GM18520 (cell line): ENCODE measurements at regions not wholly inside any gene's neighbourhood (a gene's known extent, or its start where the extent isn't known, plus 50 kb on each side); places are given as distances from the start of the nearest gene placed in this dataset.

Experiments used
- ATAC-seq: cut with Tn5 transposase; IDR thresholded peaks from one replicate; pipeline ENCODE4 v1.9.1; 2021; ENCODE audit not compliant: unreplicated experiment

DNA sequence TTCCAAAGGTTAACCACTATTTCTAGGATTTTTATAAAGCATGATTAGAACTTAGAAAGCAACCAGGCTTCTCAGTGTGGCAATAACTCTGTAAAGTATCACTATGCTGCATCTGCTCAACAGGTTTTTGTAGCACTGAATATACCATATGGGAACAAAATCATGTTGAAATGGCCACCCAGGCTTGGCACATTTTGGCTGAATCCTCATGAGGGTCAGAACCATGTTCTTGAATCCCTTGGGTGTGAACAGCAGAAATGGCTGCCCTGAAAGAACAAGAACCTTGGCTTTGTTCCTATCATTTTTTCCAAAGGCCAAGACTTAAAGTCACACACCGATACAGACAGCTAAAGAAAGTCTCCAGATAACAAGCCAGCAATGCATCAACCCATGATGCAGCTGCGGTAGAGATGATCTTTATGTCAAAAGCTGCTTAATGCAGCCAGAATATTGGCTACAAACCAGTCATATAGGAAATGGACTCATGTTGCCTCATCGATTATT, 283.0 kb upstream of the NOX3 start:
- ATAC-seq = no peak

DNA sequence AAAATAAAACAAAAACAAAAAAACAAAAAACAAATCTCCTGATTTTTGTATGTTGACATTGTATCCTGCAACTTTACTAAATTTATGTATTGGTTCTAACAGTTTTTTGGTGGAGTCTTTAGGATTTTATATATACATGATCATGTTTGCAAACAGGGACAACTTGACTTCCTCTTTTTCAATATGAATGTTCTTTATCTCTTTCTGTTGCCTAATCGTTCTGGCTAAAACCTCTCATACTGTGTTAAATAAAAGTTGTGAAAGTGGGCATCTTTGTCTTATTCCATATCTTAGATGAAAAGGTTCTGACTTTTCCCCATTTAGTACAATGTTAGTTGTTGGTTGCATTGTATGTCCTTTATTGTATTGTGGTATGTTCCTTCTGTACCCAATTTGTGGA, 261.7 kb upstream of the NOX3 start:
- no peak for ATAC-seq

DNA sequence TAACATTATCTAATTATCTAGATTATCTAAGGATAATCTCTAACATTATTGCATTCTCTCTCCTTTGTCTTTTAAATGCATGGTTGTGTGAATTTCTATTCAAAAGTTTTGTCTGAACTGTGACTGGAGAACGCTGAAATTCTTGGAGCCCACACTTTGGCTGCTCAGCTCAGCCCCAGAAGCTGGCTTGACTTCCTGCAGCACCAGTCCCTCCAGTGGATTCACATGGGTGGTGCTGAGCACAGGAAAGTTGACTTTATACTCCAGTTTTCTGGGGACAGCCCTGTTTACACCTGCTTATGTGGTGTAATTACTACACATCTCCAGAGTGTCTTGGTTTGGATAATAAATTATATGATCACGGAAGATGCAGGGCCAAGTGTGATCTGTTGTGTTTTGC, 255.1 kb upstream of the NOX3 start:
- ATAC-seq = no peak

DNA sequence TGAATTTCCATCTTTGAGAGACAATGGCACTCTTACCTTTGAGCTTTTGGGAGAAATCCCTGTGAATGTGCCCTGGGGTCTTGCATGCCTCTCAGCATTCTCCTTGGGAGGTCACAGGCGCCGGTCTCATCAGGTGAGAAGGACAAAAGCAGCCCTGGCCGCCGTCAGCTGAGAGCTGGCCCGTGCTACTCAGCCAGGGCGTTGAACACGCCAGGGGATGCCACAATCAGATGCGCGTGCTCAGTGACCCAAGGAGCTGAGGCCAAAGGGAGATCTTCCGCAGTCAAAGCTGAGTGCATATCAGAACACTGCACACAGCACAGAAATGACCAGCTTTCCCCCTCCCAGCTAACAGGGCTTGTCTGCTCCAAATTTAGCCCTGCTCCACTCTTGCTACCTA, 253.6 kb upstream of the NOX3 start:
- ATAC-seq = no peak

DNA sequence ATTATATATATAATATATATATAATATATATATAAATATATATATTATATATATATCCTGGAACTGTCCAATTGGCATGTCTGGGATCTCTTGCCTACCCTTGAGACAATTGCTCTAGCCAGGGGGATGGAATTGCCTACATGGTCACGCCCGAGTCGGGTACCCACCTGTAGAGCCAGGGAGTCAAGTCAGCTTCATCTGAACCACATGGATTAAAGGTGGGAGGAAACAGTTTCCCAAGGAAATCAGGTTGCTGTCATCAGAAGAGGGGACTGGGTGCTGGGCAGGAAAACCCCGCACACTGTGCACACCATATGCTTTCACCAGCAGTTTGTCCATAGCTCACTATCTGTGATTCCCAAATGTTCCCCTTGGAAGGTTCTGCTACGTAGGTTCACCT, 252.5 kb upstream of the NOX3 start:
- no peak for ATAC-seq

DNA sequence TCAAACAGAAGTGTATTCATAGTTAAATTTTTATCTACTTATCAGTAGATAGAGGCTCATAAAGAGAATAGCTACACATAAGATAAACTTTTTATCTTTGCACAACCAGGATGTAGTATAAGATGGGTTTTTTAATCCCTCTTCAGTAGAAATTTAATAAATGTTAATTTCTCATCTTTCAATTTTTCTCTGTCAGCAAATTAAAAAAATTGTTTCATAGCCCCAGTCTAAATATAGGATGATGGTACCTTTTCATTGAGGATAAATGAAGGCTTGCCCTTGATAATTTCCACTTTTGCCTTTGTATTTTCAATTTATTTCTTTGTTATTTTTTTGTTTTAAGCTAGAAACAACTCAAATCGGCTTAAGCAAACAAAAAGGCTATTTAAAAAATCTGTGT, 251.2 kb upstream of the NOX3 start:
- no peak for ATAC-seq

DNA sequence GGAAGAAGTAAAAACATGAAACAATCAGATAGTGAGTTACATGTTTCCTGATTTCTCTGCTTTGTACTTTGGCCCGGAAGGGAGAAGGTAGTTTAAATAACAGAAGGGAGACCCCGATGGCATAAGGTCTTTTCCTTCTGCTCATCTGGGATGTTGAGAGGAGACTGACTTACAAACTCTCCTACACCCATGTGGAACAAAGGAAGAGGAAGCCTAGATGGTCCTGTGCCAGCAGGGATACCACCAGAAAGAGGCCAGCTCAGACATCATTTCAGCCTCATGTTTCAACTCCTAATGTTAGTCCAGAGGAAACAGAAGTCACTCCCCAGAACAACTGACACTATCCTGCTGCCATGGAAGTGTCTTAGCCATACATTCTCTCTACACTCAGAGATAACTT, 250.7 kb upstream of the NOX3 start:
- ATAC-seq = no peak

DNA sequence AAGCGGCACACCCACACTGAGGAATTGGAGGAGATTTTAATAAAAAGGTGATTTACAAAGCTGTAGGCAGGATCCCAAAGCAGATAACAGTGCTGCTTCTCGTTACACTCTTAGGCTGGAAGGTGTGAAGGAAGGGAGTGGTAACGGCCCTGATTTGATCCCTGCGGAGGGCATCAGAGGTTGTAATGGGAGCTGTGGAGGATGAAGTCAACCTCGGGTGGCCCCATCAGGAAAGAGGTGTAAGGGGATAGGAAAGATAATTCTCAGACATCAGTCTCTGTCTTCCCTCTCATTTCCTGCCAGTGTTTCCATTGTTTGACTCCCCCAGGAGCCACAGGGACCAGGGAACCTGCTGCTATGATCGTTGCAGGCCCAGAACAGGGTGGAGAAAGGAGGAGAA, 245.7 kb upstream of the NOX3 start:
- no peak for ATAC-seq

DNA sequence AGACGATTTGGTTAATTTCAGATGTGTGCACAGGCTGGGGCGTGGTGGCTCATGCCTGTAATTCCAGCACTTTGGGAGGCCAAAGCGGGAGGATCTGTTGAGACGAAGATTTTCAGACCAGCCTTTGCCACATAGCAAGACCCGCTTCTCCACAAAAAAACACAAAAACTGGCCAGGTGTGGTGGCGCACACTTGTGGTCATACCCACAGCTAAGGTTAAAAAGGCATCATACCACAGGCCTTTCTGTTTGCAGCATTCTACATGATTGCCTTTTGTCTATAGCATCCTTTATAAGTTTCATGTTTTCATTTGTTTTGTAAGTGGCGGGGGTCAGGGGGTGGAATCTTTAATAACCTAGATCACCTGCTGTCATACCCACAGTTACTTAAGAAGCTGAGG, 239.9 kb upstream of the NOX3 start:
- ATAC-seq = no peak

DNA sequence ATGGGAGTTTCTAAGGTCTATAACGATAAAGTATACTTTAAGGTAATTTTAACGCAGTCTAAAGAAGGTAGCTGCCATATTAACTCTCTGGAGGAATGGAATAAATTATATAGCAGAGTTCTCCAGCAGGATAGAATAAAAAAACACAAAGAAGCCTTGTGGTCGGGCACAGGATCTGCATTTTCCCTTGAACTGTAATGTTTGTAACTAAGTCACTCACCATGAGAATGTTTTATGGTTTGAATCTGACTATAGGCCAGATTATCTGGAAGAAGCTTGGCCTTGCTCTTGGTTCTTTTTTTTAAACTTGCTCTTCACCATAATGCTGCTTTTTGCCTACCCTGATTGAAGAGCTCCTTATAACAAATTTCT, 238.8 kb upstream of the NOX3 start:
- no peak for ATAC-seq

DNA sequence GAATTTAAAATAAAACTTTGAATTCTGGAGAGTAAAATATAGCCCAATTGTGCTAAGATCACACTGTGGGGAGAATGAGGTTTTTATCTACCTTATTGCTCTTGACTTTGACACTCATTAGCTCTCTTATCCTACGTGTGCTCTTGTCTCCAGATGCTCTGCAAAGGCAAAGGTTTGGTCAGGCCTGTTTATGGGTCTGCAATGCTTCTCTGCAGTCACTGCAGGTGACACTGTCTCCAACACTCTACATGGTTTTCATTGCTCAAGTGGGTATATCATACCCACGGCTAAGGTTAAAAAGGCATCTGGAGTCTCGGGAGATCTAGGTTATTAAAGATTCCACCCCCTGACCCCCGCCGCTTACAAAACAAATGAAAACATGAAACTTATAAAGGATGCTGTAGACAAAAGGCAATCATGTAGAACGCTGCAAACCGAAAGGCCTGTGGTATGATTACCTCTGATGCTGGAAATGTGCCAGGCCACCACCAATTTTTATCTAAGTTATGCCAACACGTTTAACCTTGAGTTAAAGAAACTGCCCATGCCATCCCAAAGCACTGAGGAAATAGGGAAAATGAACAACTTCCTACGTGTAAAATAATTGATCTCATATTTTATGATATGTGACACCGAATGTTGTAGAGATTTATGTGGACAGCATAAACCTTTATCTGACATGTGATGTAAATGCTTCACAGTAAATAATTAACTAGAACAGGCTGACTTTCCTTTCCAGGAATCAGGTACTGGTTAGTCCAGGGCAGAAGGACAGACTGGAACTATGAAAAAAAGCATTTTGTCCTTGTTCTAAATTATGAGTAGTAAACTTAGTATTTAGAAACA, 238.2 kb upstream of the NOX3 start:
- ATAC-seq = no peak

DNA sequence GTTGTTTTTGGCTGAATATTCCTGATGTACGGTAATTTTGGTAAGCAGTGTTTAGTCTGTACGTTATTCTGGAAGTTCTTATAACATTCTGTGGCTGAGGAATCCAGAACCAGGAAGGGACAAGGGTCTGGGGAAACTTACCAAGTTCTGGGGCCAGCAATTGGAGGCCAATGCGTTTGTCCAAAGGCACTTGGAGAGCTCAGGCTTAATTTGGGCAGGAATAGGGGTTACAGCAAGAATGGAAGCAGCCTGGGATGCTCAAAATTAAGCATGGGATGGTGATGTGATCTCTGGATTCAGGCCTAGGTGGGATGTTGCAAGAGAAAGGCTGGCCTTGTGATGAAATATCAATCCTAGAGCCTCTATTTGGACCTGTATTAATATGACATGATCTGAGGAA, 235.2 kb upstream of the NOX3 start:
- ATAC-seq = no peak

DNA sequence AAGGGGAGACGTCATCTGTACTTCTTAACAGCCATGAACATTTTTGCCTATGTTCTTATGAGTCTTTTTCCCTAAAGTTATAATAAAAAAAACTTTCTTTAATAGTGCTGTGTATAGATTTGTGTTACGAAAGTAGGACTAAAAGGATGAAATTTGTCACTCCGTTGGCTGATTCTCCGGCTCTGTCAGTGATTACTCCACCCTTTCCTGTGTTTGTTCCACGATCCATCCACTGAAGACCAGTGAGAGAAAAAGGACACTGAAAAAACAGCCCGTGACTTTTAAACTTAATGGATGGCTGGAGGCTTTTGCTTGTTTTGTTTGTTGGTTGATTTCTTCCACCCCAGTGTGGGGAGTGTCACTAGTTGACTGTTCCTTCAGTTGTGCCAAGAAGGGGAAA, 232.0 kb upstream of the NOX3 start:
- ATAC-seq = no peak

DNA sequence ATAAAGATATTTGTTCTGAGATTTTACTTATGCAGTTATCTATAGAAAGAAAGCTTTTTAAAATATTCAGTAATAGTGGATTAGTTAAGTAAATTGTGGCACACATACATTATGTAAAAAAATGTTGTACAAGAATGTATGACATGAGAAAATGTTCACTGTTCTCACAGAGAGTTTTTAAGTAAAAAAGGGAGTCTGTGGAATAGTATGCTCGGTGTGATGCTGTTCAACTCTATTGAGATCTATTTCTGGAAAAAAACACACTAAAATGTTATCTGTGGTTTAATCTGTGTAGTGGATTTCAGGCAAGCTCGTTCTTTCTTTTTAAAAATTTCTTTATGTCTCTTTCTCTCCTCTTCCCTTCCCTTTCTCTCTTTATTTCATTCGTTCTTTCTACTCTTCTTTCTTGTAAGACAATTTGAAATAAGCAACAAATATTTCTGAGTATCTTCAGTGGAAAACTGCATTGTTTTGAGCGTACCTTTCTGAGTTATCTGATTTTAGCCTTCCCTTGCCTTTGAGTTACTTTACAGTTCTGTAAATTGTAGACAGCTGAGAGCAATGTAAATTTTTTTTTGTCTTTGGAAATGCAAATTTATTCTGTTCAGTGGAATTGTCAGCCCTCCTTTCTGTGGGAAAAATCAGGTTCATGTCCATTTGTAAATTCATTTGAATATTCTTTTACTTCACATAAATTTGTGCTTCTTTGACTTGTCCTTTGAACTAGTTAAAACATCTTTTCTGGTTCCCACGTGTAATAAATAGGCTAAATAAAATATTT, 229.0 kb upstream of the NOX3 start:
- no peak for ATAC-seq

DNA sequence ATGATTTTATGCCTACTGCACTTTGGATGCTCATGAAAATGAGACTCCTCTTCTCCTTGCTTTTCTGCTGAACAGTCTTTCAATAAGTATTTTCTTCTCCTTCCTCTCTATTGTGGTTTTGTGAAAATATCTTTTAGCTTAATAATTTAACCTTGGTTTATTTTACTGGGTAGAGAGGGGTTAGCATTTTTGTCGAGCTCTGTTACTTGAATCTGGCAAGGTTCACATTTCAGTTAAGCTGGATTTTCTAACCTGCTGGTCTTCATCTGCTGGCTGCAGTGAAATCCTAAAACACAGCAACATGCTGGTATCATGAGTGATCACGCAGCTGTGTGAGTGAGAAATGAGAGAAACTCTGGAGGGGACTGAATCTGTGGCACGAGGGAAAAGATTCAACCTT, 222.7 kb upstream of the NOX3 start:
- no peak for ATAC-seq

DNA sequence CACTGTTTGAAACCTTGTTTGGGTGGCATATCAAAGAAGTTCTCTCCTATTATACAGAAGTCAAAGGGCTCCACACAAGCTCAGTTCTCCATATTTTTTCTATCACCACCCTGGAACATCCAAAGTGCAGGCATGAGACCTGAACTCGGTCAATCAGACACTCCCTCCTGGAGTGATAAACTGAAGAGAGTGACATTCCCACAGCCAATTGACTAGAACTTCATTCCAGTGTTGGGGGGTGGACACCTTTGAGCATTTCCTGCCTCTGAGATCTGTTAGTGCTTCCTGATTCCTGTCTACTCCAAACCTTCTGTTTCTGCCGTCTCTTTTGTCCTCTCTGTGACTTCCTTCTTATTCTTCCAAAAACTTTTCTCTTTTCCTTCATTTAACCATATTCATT, 220.7 kb upstream of the NOX3 start:
- ATAC-seq = no peak

DNA sequence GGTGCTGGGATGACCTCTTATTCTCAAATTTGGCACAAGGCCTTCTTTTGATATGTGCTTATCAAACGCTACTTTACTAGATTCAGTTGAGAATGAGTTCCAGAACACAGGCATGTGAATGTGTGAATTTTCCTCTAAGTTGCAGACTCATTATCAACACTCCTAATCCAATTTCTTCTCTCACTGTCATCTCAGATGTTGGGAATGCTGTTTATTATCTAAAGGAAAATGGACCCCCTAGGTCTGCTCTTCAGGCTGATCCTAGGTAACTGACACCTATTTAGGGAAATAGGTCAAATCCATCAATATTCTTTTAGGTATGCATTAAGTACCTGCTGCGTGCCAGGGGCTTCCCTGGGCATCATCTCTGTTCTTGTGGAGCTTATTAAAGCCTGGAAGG, 215.0 kb upstream of the NOX3 start:
- ATAC-seq = no peak

DNA sequence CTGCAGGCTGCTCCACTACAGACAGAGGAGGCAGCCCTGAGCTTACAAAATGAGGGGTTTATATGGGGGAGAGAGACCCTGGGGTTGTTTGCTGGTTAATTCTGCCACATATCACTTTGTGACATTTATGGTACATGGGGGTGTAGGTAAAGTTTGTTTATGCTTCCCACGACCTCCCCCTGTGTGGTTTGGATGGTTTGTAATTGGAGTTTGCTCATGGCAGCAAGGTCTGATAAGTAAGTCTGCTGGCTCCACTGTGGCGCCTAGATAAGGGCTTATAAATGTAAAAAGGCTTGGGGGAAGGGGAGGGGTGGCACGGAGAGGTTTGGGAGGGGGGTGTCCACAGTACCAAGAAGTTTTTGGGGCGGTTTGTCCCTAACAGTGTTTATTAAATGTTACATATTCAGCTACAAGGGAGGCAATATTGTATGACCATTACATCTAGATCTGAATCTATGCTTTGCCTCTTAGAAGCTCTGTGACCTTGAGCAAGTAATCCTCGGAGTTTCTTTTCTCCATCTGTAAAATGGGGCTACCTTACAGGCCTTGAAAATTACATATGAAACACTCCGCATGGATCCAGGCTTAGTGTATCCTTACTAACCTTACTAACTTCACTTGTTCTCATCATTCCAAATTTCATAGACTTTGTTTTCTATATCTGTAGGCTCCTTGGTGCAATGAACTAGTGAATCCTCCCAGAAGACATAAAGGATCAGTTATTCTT, 204.8 kb upstream of the NOX3 start:
- no peak for ATAC-seq

DNA sequence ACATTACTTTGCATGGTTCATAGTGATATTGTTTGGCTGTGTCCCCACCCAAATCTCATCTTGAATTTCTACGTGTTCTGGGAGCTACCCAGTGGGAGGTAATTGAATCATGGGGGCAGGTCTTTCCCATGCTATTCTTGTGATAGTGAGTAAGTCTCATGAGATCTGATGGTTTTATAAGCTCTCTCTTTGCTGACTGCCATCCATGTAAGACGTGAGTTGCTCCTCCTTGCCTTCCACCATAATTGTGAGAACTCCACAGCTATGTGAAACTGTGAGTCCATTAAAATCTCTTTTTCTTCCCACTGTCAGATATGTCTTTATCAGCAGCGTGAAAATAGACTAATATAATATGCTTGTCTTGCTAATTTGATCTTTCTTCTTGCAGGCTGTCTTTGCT, 200.4 kb upstream of the NOX3 start:
- no peak for ATAC-seq

DNA sequence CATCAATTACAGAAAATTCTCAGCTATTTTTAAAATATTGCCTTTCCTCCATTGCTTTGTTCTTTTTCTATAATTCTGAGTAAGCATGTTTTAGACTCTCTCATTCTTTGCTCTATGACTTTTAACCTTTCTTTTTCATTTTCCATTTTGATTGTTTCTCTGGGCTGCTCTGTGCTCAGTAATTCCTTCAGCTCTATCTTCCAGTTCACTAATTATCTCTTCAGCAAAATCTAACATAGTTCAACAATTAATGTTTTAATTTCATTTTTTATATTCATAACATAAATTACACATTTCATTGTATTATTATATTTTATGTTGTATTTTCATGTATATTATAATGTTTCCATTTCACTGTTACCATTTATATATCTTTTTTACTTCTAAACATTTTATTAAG, 198.8 kb upstream of the NOX3 start:
- ATAC-seq = no peak

DNA sequence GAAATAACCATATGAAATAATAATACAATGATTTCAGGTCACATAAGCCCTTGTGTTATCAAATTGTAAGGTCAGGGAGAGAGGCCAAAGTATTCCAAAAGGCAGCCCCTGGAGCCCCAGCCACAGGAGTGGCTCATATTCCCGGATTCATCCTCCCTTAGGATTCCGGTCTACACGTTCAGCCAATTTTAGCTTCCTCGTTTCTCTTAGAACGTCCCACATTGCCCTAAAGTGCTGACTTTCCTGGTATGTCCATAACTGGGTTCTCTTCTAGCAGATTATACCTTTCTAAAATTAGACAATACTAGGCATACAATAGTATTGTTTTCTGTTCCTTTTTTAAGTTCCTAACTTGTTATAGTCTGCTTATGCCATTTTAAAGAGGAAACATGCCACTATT, 192.7 kb upstream of the NOX3 start:
- ATAC-seq = no peak

DNA sequence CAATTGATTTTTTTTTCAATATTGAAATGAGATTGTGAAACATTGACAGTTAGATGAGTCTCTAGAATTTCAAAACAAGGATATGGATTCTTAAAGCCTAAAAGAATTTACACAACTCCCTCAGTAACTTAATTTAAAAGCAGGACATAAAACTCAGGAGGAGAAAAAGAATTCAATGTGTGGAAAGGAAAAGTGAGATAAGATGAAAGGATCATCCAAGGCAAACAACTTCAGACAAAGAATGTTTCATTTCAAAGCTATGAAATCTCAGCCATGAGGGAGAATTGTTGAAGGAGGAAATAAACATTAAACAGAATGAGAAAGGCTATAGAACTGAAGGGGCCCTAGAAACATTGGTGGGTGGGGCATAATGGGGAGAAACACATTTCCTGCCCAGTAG, 191.7 kb upstream of the NOX3 start:
- ATAC-seq = no peak
